Right lobe of liver (tissue), 6 donors: ENCODE measurements at regions not wholly inside any gene's neighbourhood (a gene's known extent, or its start where the extent isn't known, plus 50 kb on each side); places are given as distances from the start of the nearest gene placed in this dataset.

Experiments
- ATAC-seq, 4 donors: fragments of 200-7000 bp; cut with Tn5 transposase; one replicate each; pipeline ENCODE4 v1.9.1; 2020; ENCODE audit warnings: mild to moderate bottlenecking in 4 of 4, moderate library complexity in 4 of 4
- DNase-seq, 3 donors: peaks; one replicate each; pipeline ENCODE4 v3.0.0-alpha.2; 2020
- H3K27ac ChIP-seq, 3 donors: fragments of 200-600 bp; one replicate each; pipeline ENCODE4 v1.8.0; 2022
- H3K27me3 ChIP-seq, 2 donors: fragments of 200-600 bp; one replicate each; pipeline ENCODE4 v1.8.0; 2022
- H3K36me3 ChIP-seq, 4 donors: fragments of 200-600 bp; sonication (generic) in 1 of 4; one replicate each; pipeline versions ENCODE4 v1.5.1 to v1.8.0; 2017 to 2022; ENCODE audit warnings: control low read depth in 1 of 4
- H3K4me1 ChIP-seq, 4 donors: fragments of 200-600 bp; sonication (generic) in 1 of 4; one replicate each; pipeline versions ENCODE4 v1.5.1 to v1.8.0; 2017 to 2022; ENCODE audit warnings: control low read depth in 1 of 4
- H3K4me3 ChIP-seq, 3 donors: fragments of 200-600 bp; one replicate each; pipeline ENCODE4 v1.8.0; 2022
- H3K9me3 ChIP-seq, 4 donors: fragments of 200-600 bp; sonication (generic) in 1 of 4; one replicate each; pipeline versions ENCODE4 v1.5.1 to v1.8.0; 2017 to 2022; ENCODE audit warnings: control low read depth in 1 of 4
- POLR2A ChIP-seq: fragments of 450-650 bp; IDR thresholded peaks from one replicate; pipeline ENCODE4 v1.6.1; 2017; ENCODE audit warnings: antibody characterized with exemption, mild to moderate bottlenecking
- WGBS: methylation state at CpG from one replicate; pipeline ENCODE4 v1.1.6; 2018; ENCODE audit warnings: low coverage, low lambda C conversion rate; ENCODE audit not compliant: insufficient coverage; ENCODE audit errors: missing lambda C conversion rate; 5-methylcytosine and 5-hydroxymethylcytosine counted together
- intact Hi-C, 2 donors: fragments of 100-400 bp; cut with DNase I; formaldehyde crosslinking; loops; one replicate each; pipeline versions ENCODE4 v1.11.2 to v1.14.1; 2022
- TF ChIP-seq, protein P1 (sequence below), 4 donors: fragments of 200-600 bp in 3 of 4; fragments of 450-650 bp in 1 of 4; IDR thresholded peaks; one replicate each; pipeline versions ENCODE4 v1.5.1 to v1.8.0; 2016 to 2022; ENCODE audit warnings: antibody characterized with exemption in 4 of 4, mild to moderate bottlenecking in 2 of 4
- donor health status: DM: no; HTN: yes; CAD: no.
- donor health status: DM: no; HTN: no; CAD: no.
- donor health status: DM: no; HTN: no; CAD: no.
- donor health status: DM: no; HTN: yes; CAD: no.
- donor health status: DM: no; HTN: yes; CAD: no.

DNA sequence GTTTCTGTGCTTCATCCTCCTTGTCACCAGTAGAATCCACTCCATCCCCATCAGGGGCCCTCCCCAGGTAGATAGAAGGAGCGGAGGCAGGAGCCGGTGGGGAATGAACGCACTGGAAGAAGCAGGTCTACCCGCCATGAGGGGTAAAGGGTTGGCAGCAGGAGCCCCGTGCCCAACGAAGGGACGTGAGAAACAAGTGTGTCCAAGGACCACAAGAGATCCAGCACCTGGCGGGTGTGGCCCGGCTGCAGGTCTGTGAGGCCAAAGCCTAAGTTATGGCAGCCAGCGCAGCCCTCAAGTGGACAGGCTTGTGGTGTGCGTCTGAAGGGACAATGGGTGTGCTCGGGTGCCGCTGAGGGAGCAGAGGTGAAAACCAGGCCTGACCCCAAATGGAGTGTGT is 94.3 kb downstream of the IRX2 start:
- TF ChIP-seq, protein P1, sequence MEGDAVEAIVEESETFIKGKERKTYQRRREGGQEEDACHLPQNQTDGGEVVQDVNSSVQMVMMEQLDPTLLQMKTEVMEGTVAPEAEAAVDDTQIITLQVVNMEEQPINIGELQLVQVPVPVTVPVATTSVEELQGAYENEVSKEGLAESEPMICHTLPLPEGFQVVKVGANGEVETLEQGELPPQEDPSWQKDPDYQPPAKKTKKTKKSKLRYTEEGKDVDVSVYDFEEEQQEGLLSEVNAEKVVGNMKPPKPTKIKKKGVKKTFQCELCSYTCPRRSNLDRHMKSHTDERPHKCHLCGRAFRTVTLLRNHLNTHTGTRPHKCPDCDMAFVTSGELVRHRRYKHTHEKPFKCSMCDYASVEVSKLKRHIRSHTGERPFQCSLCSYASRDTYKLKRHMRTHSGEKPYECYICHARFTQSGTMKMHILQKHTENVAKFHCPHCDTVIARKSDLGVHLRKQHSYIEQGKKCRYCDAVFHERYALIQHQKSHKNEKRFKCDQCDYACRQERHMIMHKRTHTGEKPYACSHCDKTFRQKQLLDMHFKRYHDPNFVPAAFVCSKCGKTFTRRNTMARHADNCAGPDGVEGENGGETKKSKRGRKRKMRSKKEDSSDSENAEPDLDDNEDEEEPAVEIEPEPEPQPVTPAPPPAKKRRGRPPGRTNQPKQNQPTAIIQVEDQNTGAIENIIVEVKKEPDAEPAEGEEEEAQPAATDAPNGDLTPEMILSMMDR (IDR thresholded peaks at IDR 0.05), result no peak
- no peak for TF ChIP-seq POLR2A
- Histone ChIP-seq H3K4me1 (no peaks in the 10 kb centered on the region), H3K27ac (no peak overlapping the region), H3K9me3 (no peaks in the 10 kb centered on the region), H3K36me3 (no peaks in the 10 kb centered on the region), H3K27me3 (no peaks in the 10 kb centered on the region), H3K4me3 (no peak overlapping the region)
- ATAC-seq, result no peak
- DNase-seq, result no peak
- intact Hi-C loops, result no loop called here
- WGBS, result 68% methylated on average over 12 of the region's 13 CpGs

DNA sequence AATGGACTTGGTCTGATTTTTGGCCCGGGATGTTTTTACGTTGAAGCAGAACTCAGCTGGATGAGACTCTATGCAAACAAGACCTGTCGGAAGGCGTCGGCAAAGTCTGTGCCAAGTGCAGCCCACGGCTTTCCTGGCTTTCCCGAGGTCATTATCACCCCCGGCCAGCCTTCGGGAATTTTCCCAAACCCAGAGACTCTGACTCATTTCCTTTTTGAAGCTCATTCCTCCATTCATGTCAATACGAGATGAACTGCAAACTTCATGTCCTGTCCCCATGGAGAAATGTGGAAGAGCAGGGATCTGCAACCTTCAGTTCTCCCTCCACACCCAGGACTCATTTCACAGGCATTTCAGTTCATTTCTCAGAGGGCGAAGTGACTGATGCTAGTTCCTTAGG is 95.3 kb downstream of the IRX2 start:
- no peaks in the 10 kb centered on the region for H3K36me3 ChIP-seq
- H3K4me1 ChIP-seq, result no peaks in the 10 kb centered on the region
- peak in 1 of 4 donors; percentile 21 for ATAC-seq
- no peak overlapping the region for H3K4me3 ChIP-seq
- TF ChIP-seq, protein P1 (IDR thresholded peaks at IDR 0.05), result no peak
- TF ChIP-seq POLR2A, result no peak
- H3K27me3 ChIP-seq, result no peaks in the 10 kb centered on the region
- intact Hi-C loops, result no loop called here
- H3K27ac ChIP-seq, result no peak overlapping the region
- no peaks in the 10 kb centered on the region for H3K9me3 ChIP-seq
- DNase-seq, result no peak
- 54% methylated on average over 10 of the region's 11 CpGs for WGBS

DNA sequence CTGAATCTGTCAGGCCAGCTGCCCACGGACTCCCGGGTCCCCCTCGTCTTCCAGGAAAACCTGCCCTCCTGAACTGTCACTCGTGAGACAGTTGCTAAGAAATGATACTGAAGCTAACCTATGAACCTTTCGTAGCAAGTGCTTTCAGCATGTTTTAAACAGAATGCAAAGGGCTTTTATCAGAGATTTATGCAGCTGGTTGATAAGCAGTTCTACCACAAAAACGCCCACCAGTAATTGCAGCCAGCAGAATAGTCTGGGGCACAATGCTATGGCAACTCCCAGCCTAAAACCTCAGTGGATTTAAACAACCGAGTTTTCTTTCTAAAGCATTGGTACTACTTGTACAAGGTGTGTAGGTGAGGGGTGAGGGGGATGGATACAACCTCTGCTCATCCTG is 97.5 kb downstream of the IRX2 start:
- no peak for DNase-seq
- H3K4me3 ChIP-seq, result no peak overlapping the region
- H3K27me3 ChIP-seq, result no peaks in the 10 kb centered on the region
- no peaks in the 10 kb centered on the region for H3K9me3 ChIP-seq
- no peak for ATAC-seq
- 17% methylated on average over 6 of the region's 7 CpGs for WGBS
- H3K36me3 ChIP-seq, result no peaks in the 10 kb centered on the region
- H3K27ac ChIP-seq, result no peak overlapping the region
- H3K4me1 ChIP-seq, result no peaks in the 10 kb centered on the region
- TF ChIP-seq POLR2A, result no peak
- TF ChIP-seq, protein P1 (IDR thresholded peaks at IDR 0.05), result no peak
- intact Hi-C loops, result no loop called here

DNA sequence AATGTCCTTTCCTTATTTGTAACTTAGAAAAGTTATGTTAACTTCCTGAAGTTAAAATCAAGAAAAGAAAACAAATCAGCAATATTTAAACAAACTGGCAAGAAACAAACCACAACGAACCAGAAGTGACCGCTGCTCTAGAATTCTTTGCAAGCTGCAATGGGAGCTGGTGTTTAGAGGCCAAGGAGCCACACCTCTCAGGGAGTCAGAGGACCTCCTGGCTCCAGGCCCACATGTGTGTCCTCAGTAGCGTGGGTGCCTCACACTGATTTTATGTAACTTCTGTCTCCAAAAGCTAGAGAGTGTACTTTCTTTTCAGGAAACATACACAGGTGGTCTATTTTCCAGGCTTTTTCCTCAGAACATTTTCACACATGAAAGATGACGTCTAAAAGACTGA is 100.4 kb downstream of the IRX2 start:
- ATAC-seq, result no peak
- Histone ChIP-seq H3K9me3 (no peaks in the 10 kb centered on the region), H3K27me3 (no peaks in the 10 kb centered on the region), H3K4me1 (no peaks in the 10 kb centered on the region), H3K4me3 (no peak overlapping the region), H3K36me3 (no peaks in the 10 kb centered on the region), H3K27ac (no peak overlapping the region)
- intact Hi-C loops, result no loop called here
- TF ChIP-seq POLR2A, result no peak
- TF ChIP-seq, protein P1 (IDR thresholded peaks at IDR 0.05), result no peak
- 49% methylated on average over 4 of the region's 4 CpGs for WGBS
- DNase-seq, result no peak

DNA sequence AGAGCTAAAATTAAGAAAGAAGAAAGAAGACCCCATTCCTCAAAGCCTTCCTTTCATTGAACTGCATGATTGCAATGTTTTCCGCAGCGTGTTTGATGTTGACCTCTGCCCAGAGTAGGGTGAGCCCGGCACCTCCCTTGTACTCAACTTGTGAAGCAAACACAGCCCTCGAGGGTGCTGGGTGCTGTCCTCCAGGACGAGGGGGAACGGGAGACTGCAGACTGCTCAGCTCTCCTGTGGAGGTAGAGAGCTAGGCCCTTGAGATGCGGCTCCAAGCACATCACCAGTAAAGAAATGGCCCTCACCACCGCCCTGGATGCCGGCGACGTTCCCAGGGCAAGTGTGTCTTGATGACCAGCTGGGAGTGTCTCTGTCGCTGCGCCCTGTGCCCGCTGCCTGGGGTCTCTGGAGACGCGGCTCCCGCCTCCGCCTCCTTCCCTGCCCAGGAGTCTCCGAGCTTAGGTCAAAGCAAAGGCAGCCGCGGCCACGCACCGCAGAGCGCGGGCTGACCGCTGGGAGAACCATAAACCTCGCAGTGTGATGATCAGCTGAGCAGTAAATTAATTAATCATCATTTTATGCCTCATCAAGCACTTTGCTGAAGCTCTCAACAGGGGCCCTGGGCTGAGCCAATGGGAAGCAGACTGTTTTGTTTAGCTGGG is 108.7 kb downstream of the IRX2 start:
- no peaks in the 10 kb centered on the region for H3K9me3 ChIP-seq
- no peak for ATAC-seq
- intact Hi-C loops, result no loop called here

More for the DNA sequence above, 108.7 kb downstream of the IRX2 start:
- Histone ChIP-seq H3K4me3 (no peak overlapping the region), H3K27me3 (no peaks in the 10 kb centered on the region), H3K36me3 (no peaks in the 10 kb centered on the region), H3K27ac (no peak overlapping the region), H3K4me1 (no peaks in the 10 kb centered on the region)
- 76% methylated on average over 7 of the region's 27 CpGs for WGBS
- no peak for TF ChIP-seq POLR2A
- TF ChIP-seq, protein P1 (IDR thresholded peaks at IDR 0.05), result no peak
- DNase-seq, result no peak
